Adrenal gland (tissue), 5 donors: ENCODE measurements at regions not wholly inside any gene's neighbourhood (a gene's known extent, or its start where the extent isn't known, plus 50 kb on each side); places are given as distances from the start of the nearest gene placed in this dataset.

ENCODE experiments used
- POLR2A ChIP-seq, 2 donors: fragments of 450-650 bp; IDR thresholded peaks; one replicate each; pipeline ENCODE4 v1.6.1; 2017; ENCODE audit warnings: antibody characterized with exemption in 2 of 2, mild to moderate bottlenecking in 2 of 2, moderate library complexity in 1 of 2
- TF ChIP-seq, protein P1 (sequence below), 6 experiments: fragments of 450-650 bp in 4 of 6; fragments of 200-600 bp in 2 of 6; sonication (generic) in 1 of 6; IDR thresholded peaks; 1 replicate in 5 of 6; 2 replicates in 1 of 6; pipeline versions ENCODE4 v1.5.1 to v1.8.0; 2016 to 2021; ENCODE audit warnings: antibody characterized with exemption in 6 of 6, mild to moderate bottlenecking in 2 of 6, moderate library complexity in 1 of 6
- donor health status: DM: no; HTN: no; CAD: no.

DNA sequence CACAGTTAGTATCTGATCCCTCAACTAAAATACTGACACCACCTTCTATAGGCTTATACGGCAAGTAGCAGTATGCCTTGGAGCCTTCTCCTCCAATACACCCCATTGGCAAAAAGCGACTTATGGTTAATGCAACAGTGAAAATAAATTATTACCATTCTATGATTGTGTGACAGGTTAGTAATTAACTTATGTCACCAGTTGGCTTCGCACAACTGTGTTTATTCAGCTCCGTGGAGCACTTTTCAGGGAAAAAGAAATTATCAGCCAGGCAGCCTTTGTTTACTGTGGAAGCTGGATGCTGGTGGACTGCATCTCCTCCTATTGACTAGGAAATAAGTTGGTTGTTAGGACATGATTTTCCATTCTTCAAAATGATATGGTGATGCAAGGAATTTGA lies 833.8 kb upstream of the RBFOX1 start:
- TF ChIP-seq POLR2A (IDR thresholded peaks at IDR 0.05): no peak
- TF ChIP-seq, protein P1, sequence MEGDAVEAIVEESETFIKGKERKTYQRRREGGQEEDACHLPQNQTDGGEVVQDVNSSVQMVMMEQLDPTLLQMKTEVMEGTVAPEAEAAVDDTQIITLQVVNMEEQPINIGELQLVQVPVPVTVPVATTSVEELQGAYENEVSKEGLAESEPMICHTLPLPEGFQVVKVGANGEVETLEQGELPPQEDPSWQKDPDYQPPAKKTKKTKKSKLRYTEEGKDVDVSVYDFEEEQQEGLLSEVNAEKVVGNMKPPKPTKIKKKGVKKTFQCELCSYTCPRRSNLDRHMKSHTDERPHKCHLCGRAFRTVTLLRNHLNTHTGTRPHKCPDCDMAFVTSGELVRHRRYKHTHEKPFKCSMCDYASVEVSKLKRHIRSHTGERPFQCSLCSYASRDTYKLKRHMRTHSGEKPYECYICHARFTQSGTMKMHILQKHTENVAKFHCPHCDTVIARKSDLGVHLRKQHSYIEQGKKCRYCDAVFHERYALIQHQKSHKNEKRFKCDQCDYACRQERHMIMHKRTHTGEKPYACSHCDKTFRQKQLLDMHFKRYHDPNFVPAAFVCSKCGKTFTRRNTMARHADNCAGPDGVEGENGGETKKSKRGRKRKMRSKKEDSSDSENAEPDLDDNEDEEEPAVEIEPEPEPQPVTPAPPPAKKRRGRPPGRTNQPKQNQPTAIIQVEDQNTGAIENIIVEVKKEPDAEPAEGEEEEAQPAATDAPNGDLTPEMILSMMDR (IDR thresholded peaks at IDR 0.05): no peak
